Suprapubic skin (tissue), 4 donors: ENCODE measurements at regions not wholly inside any gene's neighbourhood (a gene's known extent, or its start where the extent isn't known, plus 50 kb on each side); places are given as distances from the start of the nearest gene placed in this dataset.

Experiments
- CTCF ChIP-seq, 2 donors: fragments of 200-600 bp in 1 of 2; fragments of 450-650 bp in 1 of 2; sonication (generic) in 1 of 2; IDR thresholded peaks; one replicate each; pipeline ENCODE4 v1.5.1; 2016 to 2019; ENCODE audit warnings: antibody characterized with exemption in 2 of 2, mild to moderate bottlenecking in 1 of 2, moderate library complexity in 1 of 2
- EP300 ChIP-seq: sonication (generic); formaldehyde crosslinking; IDR thresholded peaks from one replicate; pipeline ENCODE4 v1.6.1; 2017; ENCODE audit warnings: antibody characterized with exemption
- POLR2AphosphoS5 ChIP-seq, 3 donors: sonication (generic); formaldehyde crosslinking; IDR thresholded peaks; one replicate each; pipeline ENCODE4 v1.6.1; 2017; ENCODE audit warnings: antibody characterized with exemption in 3 of 3

GRCh38 chr9:86858009-86858408 is 89.3 kb downstream of the GAS1 start:
- TF ChIP-seq CTCF (IDR thresholded peaks at IDR 0.05) (no peak), EP300 (no peak), POLR2AphosphoS5 (IDR thresholded peaks at IDR 0.05) (no peak)
